ENCODE measurements at regions not wholly inside any gene's neighbourhood (a gene's known extent, or its start where the extent isn't known, plus 50 kb on each side); places are given as distances from the start of the nearest gene placed in this dataset.

- TF ChIP-seq CTCF (conservative IDR thresholded peaks at IDR 0.05; ENCODE audit: low read length) (no peak), EZH2phosphoT487 (IDR thresholded peaks at IDR 0.05; ENCODE audit: borderline replicate concordance, low read depth, low read length) (no peak)
Observed at GRCh38 chr1:221514806-221515205, 227.1 kb downstream of the DUSP10 start.
